ENCODE measurements at regions not wholly inside any gene's neighbourhood (a gene's known extent, or its start where the extent isn't known, plus 50 kb on each side); places are given as distances from the start of the nearest gene placed in this dataset.

GRCh38 chr2:60629801-60630385 lies 76.4 kb upstream of the BCL11A start:
- TF ChIP-seq CTCF (tag by site-specific recombination; IDR thresholded peaks at IDR 0.05) (no peak), MEIS1 (CRISPR knock-in tag; IDR thresholded peaks at IDR 0.05; ENCODE audit: borderline replicate concordance) (no peak)

All from HEK293 (cell line).